ENCODE measurements at regions not wholly inside any gene's neighbourhood (a gene's known extent, or its start where the extent isn't known, plus 50 kb on each side); places are given as distances from the start of the nearest gene placed in this dataset.

DNA sequence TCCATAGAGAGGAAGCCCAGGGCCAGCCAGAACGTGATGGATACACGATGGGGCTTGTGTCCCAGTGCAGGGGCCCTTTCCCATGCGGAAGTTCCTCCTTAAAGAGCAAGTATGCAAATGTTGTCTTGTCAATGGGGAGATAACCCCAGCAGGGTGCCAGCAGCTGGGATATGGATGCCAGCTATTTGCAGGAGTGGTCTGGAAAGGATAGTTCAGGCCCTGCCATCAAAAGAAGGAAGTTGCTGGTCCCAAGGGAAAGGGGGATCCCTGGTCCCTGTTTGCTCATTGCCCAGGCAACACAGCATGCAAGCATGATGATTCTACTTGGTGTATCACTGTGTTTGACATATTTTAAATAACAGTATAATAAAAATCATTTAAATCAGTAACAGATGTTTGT is 73.1 kb upstream of the HECW1 start:
- TF ChIP-seq TAF1 (IDR thresholded peaks at IDR 0.05; ENCODE audit: low read depth): no peak
- TF ChIP-seq TCF12 (IDR thresholded peaks at IDR 0.05; ENCODE audit: low read depth): no peak
- TF ChIP-seq NFIC (IDR thresholded peaks at IDR 0.05): no peak
- TF ChIP-seq, protein P1, sequence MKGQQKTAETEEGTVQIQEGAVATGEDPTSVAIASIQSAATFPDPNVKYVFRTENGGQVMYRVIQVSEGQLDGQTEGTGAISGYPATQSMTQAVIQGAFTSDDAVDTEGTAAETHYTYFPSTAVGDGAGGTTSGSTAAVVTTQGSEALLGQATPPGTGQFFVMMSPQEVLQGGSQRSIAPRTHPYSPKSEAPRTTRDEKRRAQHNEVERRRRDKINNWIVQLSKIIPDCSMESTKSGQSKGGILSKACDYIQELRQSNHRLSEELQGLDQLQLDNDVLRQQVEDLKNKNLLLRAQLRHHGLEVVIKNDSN (IDR thresholded peaks at IDR 0.05): no peak
- TF ChIP-seq CREB1 (IDR thresholded peaks at IDR 0.05; ENCODE audit: low read depth): no peak
- TF ChIP-seq FOXM1 (IDR thresholded peaks at IDR 0.05; ENCODE audit: borderline replicate concordance, low read depth): no peak
- TF ChIP-seq, protein P2, sequence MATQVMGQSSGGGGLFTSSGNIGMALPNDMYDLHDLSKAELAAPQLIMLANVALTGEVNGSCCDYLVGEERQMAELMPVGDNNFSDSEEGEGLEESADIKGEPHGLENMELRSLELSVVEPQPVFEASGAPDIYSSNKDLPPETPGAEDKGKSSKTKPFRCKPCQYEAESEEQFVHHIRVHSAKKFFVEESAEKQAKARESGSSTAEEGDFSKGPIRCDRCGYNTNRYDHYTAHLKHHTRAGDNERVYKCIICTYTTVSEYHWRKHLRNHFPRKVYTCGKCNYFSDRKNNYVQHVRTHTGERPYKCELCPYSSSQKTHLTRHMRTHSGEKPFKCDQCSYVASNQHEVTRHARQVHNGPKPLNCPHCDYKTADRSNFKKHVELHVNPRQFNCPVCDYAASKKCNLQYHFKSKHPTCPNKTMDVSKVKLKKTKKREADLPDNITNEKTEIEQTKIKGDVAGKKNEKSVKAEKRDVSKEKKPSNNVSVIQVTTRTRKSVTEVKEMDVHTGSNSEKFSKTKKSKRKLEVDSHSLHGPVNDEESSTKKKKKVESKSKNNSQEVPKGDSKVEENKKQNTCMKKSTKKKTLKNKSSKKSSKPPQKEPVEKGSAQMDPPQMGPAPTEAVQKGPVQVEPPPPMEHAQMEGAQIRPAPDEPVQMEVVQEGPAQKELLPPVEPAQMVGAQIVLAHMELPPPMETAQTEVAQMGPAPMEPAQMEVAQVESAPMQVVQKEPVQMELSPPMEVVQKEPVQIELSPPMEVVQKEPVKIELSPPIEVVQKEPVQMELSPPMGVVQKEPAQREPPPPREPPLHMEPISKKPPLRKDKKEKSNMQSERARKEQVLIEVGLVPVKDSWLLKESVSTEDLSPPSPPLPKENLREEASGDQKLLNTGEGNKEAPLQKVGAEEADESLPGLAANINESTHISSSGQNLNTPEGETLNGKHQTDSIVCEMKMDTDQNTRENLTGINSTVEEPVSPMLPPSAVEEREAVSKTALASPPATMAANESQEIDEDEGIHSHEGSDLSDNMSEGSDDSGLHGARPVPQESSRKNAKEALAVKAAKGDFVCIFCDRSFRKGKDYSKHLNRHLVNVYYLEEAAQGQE (IDR thresholded peaks at IDR 0.05; ENCODE audit: low read depth): no peak
- TF ChIP-seq EGR1 (IDR thresholded peaks at IDR 0.05): no peak
- TF ChIP-seq EP300 (IDR thresholded peaks at IDR 0.05; ENCODE audit: borderline replicate concordance): no peak
- TF ChIP-seq CEBPB (IDR thresholded peaks at IDR 0.05): no peak
- no peak for TF ChIP-seq TEAD4 (IDR thresholded peaks at IDR 0.05)
- TF ChIP-seq RAD21 (IDR thresholded peaks at IDR 0.05; ENCODE audit: low read depth): no peak
- no peak for TF ChIP-seq ZBTB7A (IDR thresholded peaks at IDR 0.05; ENCODE audit: low read depth)

DNA sequence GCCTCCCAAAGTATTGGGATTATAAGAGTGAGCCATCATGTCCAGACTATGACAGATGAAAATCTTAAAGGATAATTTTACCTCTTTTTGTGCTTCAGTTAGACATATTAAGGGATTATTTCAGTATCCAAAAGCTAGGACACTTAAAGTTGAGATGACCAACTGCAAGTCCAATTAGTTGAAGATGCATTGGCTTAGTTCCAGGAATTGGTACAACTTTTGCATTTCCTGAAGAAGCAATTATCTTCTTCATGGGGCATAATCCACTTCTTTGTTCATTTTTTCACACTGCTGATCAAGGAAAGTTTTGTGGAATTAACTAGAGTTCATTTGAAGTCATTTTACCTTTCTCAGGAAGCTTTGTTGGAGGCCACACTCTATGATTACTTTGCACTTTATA is 72.0 kb upstream of the HECW1 start:
- TF ChIP-seq TAF1 (IDR thresholded peaks at IDR 0.05; ENCODE audit: low read depth) (no peak), NFIC (IDR thresholded peaks at IDR 0.05) (no peak), EP300 (IDR thresholded peaks at IDR 0.05; ENCODE audit: borderline replicate concordance) (no peak), CREB1 (IDR thresholded peaks at IDR 0.05; ENCODE audit: low read depth) (no peak), TEAD4 (IDR thresholded peaks at IDR 0.05) (no peak)
- TF ChIP-seq, protein P2 (IDR thresholded peaks at IDR 0.05; ENCODE audit: low read depth): no peak
- TF ChIP-seq, protein P1 (IDR thresholded peaks at IDR 0.05): no peak
- TF ChIP-seq, protein P3, sequence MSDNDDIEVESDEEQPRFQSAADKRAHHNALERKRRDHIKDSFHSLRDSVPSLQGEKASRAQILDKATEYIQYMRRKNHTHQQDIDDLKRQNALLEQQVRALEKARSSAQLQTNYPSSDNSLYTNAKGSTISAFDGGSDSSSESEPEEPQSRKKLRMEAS (IDR thresholded peaks at IDR 0.05): no peak

DNA sequence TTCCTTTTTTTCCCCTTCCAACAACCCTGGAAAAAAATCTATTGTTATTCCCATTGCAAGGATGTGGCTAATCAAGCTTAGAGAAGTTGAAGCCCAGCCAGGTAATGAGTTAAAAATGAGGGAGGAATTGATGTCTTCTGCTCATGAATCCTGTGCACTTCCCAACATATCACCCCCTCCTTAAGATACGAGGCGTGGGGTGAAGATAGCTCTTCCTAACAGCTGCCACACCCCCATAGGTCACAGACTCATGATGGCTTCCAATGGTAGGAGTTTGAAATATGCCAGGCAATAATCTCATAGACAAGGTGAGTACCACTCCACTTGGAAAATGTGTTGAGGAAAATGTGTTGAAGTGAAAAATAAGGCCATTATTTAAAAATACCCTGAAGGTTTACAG is 71.3 kb upstream of the HECW1 start:
- TF ChIP-seq, protein P3 (IDR thresholded peaks at IDR 0.05): no peak
- TF ChIP-seq YY1 (IDR thresholded peaks at IDR 0.05; ENCODE audit: low read depth): no peak
- TF ChIP-seq RAD21 (IDR thresholded peaks at IDR 0.05; ENCODE audit: low read depth): no peak
- TF ChIP-seq ZBTB7A (IDR thresholded peaks at IDR 0.05; ENCODE audit: low read depth): no peak
- no peak for TF ChIP-seq TCF12 (IDR thresholded peaks at IDR 0.05; ENCODE audit: low read depth)
- TF ChIP-seq NFIC (IDR thresholded peaks at IDR 0.05): no peak
- TF ChIP-seq, protein P1 (IDR thresholded peaks at IDR 0.05): no peak
- no peak for TF ChIP-seq FOXM1 (IDR thresholded peaks at IDR 0.05; ENCODE audit: borderline replicate concordance, low read depth)
- no peak for TF ChIP-seq CREB1 (IDR thresholded peaks at IDR 0.05; ENCODE audit: low read depth)
- TF ChIP-seq EGR1 (IDR thresholded peaks at IDR 0.05): no peak
- no peak for TF ChIP-seq CEBPB (IDR thresholded peaks at IDR 0.05)
- no peak for TF ChIP-seq TEAD4 (IDR thresholded peaks at IDR 0.05)
- no peak for TF ChIP-seq EP300 (IDR thresholded peaks at IDR 0.05; ENCODE audit: borderline replicate concordance)
- TF ChIP-seq, protein P2 (IDR thresholded peaks at IDR 0.05; ENCODE audit: low read depth): no peak
- no peak for TF ChIP-seq TAF1 (IDR thresholded peaks at IDR 0.05; ENCODE audit: low read depth)

DNA sequence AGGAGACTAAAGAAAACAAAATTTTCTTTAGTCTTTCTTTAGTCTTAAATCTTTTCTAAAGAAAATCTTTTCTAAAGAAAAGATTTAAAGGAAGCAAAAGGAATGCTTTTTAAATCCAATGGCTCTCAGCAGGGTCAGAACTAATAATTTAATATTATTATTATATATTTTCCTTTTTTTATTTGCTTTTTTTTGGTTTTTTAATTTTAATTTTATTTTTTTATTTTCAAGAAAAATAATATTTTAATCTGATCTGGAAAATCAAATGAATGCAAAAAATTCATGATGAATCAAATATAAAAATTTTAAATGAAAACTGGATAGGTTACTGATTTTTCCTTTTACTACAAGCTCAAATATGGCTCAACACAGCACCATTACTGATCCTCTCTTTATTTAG is 70.7 kb upstream of the HECW1 start:
- TF ChIP-seq, protein P3 (IDR thresholded peaks at IDR 0.05): no peak
- TF ChIP-seq YY1 (IDR thresholded peaks at IDR 0.05; ENCODE audit: low read depth): no peak
- no peak for TF ChIP-seq FOXM1 (IDR thresholded peaks at IDR 0.05; ENCODE audit: borderline replicate concordance, low read depth)
- TF ChIP-seq RAD21 (IDR thresholded peaks at IDR 0.05; ENCODE audit: low read depth): no peak

All from Ishikawa (cell line).